T-helper 2 cell treated with Interferon-gamma antibody and Interleukin-4, amounts not matched to agents 5 μg/mL and 100 μg/mL, for 36 hours (primary cell): ENCODE measurements at regions not wholly inside any gene's neighbourhood (a gene's known extent, or its start where the extent isn't known, plus 50 kb on each side); places are given as distances from the start of the nearest gene placed in this dataset.

Source experiments
- DNase-seq: peaks from one replicate; pipeline ENCODE4 v3.0.0; 2021; ENCODE audit warnings: low spot score
- H3K27ac Mint-ChIP-seq: one replicate; pipeline ENCODE4 v1.8.0; 2021; ENCODE audit warnings: mild to moderate bottlenecking, mixed read lengths
- H3K27me3 Mint-ChIP-seq: one replicate; pipeline ENCODE4 v1.8.0; 2021; ENCODE audit warnings: low read depth, mixed read lengths
- H3K36me3 Mint-ChIP-seq: one replicate; pipeline ENCODE4 v1.8.0; 2021; ENCODE audit warnings: low read depth, mixed read lengths
- H3K4me1 Mint-ChIP-seq: one replicate; pipeline ENCODE4 v1.8.0; 2021; ENCODE audit warnings: low read depth, mixed read lengths
- H3K4me3 Mint-ChIP-seq: one replicate; pipeline ENCODE4 v1.8.0; 2022; ENCODE audit warnings: mild to moderate bottlenecking, moderate library complexity, mixed read lengths
- H3K9me3 Mint-ChIP-seq: one replicate; pipeline ENCODE4 v1.8.0; 2021; ENCODE audit warnings: mixed read lengths

DNA sequence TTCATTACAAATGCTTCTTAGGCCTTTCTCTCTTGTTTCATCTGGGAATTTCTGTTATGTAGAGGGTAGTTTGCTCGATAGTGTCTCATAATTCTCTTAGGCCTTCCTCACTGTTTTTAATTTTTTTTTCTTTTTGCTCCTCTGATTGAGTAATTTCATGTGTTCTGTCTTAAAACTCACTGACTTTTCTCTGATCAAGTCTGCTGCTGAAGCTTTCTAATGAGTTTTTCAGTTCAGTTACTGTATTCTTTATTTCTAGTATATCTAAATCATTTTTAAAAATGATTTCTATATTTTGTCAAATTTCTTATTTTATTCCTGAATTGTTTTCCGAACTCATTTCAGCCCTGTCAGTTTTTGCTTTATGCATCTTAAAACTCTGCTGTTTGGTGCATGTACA, 228.0 kb downstream of the MID1IP1 start:
- H3K9me3 Mint-ChIP-seq = peaks cover 22% of the 10 kb centered on the region
- no peaks in the 10 kb centered on the region for H3K4me1 Mint-ChIP-seq
- H3K27ac Mint-ChIP-seq = no peak overlapping the region
- H3K4me3 Mint-ChIP-seq = no peak overlapping the region
- H3K36me3 Mint-ChIP-seq = no peaks in the 10 kb centered on the region
- no peak for DNase-seq
- H3K27me3 Mint-ChIP-seq = peaks cover 2% of the 10 kb centered on the region

DNA sequence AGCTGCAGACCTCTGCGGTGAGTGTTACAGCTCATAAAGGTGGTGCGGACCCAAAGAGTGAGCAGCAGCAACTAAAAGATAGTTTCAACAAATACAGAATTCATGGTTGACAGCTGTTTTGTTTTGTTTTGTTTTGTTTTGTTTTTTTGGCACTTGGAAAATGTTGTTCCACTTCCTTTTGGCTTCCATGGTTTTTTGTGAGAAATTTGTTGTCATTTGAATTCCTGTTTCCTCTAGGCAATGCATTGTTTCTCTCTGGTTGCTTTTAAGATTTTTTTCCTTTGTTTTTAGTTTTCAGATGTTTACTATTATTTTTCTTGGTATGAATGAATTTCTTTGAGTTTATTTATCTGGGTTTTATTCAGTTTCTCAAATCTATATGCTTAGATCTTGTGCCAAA, 229.4 kb downstream of the MID1IP1 start:
- Mint-ChIP-seq H3K4me3 (no peak overlapping the region), H3K27ac (no peak overlapping the region), H3K27me3 (no peaks in the 10 kb centered on the region), H3K4me1 (no peaks in the 10 kb centered on the region), H3K36me3 (no peaks in the 10 kb centered on the region), H3K9me3 (peaks cover 22% of the 10 kb centered on the region)
- DNase-seq = no peak

DNA sequence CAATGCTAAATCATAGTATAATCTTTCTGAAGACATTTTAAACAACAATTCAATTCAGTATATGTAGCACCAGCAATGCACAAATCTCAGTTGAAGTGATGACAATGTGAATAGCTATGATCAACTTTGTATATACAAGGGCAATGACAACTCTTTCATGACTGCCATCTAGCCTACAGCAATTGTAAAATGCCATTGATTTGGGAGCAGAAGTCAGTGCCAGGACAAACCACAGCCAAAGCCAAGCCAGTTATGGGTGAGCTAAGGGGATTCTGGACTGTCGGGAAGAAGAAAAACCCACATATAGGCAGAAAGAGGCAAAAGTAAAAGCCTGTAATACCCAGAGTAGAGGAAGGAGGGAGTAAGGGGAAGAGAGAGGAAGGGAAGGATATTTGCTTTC, 238.6 kb downstream of the MID1IP1 start:
- no peaks in the 10 kb centered on the region for H3K4me1 Mint-ChIP-seq
- no peaks in the 10 kb centered on the region for H3K36me3 Mint-ChIP-seq
- H3K27me3 Mint-ChIP-seq = peaks cover 2% of the 10 kb centered on the region
- no peak overlapping the region for H3K4me3 Mint-ChIP-seq
- no peak for DNase-seq
- no peaks in the 10 kb centered on the region for H3K9me3 Mint-ChIP-seq
- H3K27ac Mint-ChIP-seq = no peak overlapping the region

DNA sequence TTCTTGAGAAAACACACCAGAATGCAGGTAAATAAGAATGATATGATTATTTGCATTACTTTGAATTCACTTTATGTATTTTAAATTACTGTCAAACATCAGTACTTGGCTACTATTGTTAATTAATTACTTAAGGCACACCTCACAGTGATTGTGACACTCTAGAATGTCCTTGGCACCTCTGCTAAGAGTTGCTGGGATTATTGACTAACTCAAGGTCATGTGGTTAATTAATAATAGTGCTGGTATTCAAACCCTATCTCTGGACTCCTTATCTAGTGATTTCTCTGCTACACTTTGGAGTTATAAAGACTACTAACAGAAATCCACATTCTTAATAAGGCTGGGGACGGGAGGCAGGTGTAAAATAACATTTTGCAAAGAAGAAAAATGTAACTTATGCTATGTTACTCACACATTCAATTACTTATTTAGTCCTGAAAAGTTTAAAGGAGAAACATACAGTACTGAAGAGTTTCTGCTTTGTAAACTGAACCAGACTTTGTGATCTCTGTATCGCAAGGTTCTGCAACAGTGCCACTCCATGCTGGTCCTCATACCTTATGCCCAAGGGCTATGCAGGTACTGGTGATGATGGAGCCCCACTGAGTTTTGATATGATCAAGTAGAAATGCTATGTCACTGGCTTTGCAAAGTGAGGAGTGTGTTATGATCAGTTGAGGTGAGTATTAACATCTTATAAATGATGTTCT, 242.7 kb downstream of the MID1IP1 start:
- Mint-ChIP-seq H3K4me1 (no peaks in the 10 kb centered on the region), H3K27ac (no peak overlapping the region), H3K9me3 (no peaks in the 10 kb centered on the region), H3K27me3 (peaks cover 2% of the 10 kb centered on the region), H3K4me3 (no peak overlapping the region), H3K36me3 (no peaks in the 10 kb centered on the region)
- no peak for DNase-seq

DNA sequence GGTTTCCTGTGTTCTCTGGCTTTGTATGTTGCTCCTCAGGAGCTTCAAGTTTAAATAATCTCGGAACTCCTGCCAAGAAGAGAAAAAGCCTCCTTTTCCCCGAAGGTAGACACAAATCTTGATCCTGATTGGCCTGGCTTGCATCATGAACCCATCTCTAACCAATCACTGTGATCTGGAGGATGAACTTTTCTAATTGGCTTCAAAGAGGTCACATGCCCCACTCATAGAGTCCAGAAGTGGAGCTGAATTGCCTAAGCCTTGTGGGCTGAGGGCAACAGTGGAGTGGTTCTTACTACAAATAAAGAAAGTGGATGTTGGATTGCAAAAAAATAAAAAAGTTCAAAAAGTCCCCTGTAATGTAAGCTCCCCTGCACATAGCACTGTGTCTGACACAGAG, 245.9 kb downstream of the MID1IP1 start:
- Mint-ChIP-seq H3K27me3 (peaks cover 2% of the 10 kb centered on the region), H3K4me3 (no peak overlapping the region), H3K36me3 (no peaks in the 10 kb centered on the region), H3K4me1 (no peaks in the 10 kb centered on the region), H3K9me3 (no peaks in the 10 kb centered on the region), H3K27ac (no peak overlapping the region)
- no peak for DNase-seq

DNA sequence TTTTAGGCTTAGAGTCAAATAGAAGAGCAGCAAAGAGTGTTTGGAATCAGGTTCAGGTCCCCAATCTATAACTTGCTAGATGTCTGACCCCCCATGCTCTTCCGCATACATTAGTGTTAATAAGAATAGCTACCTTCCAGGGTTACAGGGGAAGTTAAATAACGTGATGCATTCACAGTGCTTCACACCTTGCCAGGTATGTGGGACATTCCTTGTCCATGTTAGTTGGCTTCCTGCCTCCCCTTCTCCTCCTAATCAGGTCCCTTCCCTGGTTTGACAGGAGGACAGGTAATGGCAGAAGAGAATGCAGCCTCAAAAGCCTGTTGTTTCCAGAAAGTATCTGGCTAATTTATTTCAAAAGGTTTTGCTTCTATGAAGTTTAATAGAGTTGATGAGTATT, 248.7 kb downstream of the MID1IP1 start:
- no peak for DNase-seq
- Mint-ChIP-seq H3K27ac (no peak overlapping the region), H3K27me3 (peaks cover 4% of the 10 kb centered on the region), H3K36me3 (no peaks in the 10 kb centered on the region), H3K9me3 (no peaks in the 10 kb centered on the region), H3K4me3 (no peak overlapping the region), H3K4me1 (no peaks in the 10 kb centered on the region)

DNA sequence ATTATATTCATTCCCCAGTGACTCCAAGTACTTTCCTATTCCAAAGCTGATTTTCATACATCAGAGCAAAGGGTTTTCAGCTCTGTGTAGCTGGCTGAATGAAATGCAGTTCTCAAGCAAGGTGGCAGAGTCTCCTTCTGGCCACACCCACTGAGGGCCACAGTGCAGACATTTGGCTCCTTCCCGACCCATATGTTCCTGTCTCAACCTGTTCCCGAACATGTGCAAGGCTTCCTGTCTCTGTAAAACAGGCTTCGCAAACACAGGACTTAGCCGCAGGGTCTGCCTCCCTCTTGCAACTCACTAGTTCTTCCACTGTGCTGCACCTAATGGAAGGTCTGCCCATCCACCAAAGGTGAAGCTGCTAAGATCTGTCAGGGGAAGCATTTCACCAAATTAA, 249.2 kb downstream of the MID1IP1 start:
- Mint-ChIP-seq H3K27me3 (peaks cover 4% of the 10 kb centered on the region), H3K4me3 (no peak overlapping the region), H3K9me3 (no peaks in the 10 kb centered on the region), H3K4me1 (no peaks in the 10 kb centered on the region), H3K27ac (no peak overlapping the region), H3K36me3 (no peaks in the 10 kb centered on the region)
- no peak for DNase-seq

DNA sequence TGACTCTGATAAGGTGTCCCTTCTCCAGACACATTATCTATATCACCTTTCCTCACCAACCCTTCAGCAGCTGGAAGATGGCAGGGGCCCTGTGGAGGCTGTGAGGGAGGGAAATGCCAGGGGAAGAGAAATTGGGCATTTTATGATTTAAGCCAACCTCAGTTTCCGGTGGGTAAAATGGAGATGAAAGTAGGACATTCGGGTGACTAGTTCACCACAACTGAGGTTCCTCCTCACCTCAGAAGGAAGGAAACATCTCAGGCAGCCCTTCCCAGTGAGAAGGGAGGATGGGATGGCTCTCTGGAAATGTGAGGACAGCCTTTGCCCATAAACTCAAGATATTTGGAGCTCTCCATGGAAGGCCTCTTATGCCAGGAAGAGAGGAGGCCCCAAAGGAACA, 251.5 kb downstream of the MID1IP1 start:
- peaks cover 4% of the 10 kb centered on the region for H3K27me3 Mint-ChIP-seq
- H3K27ac Mint-ChIP-seq = no peak overlapping the region
- H3K4me3 Mint-ChIP-seq = no peak overlapping the region

DNA sequence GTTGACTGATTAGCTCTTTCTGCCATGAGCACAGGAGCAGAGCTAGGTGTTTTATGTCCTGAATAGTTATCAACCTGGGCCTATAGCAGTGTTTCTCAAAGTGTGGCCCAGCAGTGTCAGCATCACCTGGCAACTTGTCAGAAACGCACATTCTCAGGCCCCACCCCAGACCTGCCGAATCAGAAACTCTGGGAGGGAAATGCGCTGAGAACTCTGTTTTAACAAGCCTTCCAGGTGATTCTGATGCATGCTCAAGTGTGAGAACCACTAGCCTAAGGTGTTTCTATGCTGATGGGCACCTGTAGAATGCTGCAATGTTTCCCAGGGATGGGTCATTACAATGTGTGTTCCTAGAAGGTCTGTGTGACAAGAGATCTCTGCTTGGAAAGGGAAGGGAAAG, 257.5 kb downstream of the MID1IP1 start:
- peaks cover 3% of the 10 kb centered on the region for H3K27me3 Mint-ChIP-seq
- H3K9me3 Mint-ChIP-seq = peaks cover 9% of the 10 kb centered on the region
- H3K27ac Mint-ChIP-seq = no peak overlapping the region
- DNase-seq = no peak
- no peak overlapping the region for H3K4me3 Mint-ChIP-seq
- no peaks in the 10 kb centered on the region for H3K4me1 Mint-ChIP-seq
- no peaks in the 10 kb centered on the region for H3K36me3 Mint-ChIP-seq

More for the DNA sequence above, 251.5 kb downstream of the MID1IP1 start:
- Mint-ChIP-seq H3K4me1 (no peaks in the 10 kb centered on the region), H3K36me3 (no peaks in the 10 kb centered on the region), H3K9me3 (no peaks in the 10 kb centered on the region)
- DNase-seq = no peak

DNA sequence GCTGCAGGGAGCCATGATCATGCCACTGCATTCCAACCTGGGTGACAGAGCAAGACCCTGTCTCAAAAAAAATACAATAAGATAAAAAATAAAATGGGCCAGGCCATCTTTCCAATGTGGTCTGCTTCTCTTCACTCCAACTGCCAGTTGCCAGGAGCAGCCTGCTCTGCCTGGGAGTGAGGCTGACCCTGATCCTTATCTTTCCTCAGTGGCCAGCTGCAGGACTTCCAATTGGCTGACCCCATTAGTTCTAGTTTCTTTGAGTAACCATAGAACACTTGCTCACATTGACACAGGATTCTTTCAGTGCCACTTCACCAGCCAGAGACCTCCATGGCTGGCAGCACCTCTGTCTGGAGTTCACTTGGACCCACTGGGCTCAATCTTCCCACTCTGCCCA, 258.6 kb downstream of the MID1IP1 start:
- no peaks in the 10 kb centered on the region for H3K4me1 Mint-ChIP-seq
- H3K4me3 Mint-ChIP-seq = no peak overlapping the region
- no peaks in the 10 kb centered on the region for H3K27me3 Mint-ChIP-seq
- DNase-seq = no peak
- H3K9me3 Mint-ChIP-seq = peaks cover 9% of the 10 kb centered on the region
- H3K27ac Mint-ChIP-seq = no peak overlapping the region
- no peaks in the 10 kb centered on the region for H3K36me3 Mint-ChIP-seq

DNA sequence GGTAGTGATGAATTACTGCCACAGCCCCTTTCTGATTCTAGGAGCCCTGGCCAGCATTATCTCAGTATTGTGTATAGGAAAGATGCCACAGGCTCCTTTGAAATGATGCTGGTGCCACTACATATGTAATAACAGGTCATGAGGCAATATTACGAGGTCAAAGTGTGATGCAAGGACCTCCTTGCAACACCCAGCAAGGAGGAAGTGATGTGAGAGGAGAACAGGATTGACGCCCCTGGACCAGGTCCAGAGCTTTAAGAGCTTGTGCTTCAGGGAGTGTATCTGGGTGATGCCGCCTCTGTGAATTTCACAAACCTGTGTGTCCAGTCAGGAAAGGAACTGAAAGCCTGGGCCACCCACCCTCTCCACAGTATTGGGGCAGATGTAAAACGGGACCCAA, 261.8 kb downstream of the MID1IP1 start:
- no peak overlapping the region for H3K4me3 Mint-ChIP-seq
- H3K27me3 Mint-ChIP-seq = no peaks in the 10 kb centered on the region
- DNase-seq = no peak
- H3K9me3 Mint-ChIP-seq = peaks cover 9% of the 10 kb centered on the region
- H3K36me3 Mint-ChIP-seq = no peaks in the 10 kb centered on the region
- no peak overlapping the region for H3K27ac Mint-ChIP-seq
- no peaks in the 10 kb centered on the region for H3K4me1 Mint-ChIP-seq

DNA sequence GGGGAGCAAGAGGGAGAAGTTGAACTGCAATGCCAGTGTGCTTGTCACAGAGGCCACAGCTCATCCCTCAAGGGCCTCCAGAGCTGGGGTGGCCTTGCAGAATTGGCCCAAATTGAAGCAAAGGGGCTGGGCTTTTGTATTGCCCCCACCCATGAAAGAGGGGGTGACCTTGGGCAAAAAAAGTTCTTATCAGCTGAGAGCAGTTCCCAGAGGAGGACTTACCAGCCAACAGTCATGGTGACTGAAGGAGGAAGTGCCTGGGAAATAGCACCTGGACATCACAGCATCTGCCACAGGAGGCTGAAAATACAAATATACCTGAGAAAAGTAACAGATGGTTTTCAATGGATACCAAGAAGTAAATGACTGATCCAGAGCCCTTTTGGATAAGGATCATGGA, 262.4 kb downstream of the MID1IP1 start:
- DNase-seq = no peak
- H3K36me3 Mint-ChIP-seq = no peaks in the 10 kb centered on the region
- peaks cover 9% of the 10 kb centered on the region for H3K9me3 Mint-ChIP-seq
- no peak overlapping the region for H3K27ac Mint-ChIP-seq
- no peaks in the 10 kb centered on the region for H3K4me1 Mint-ChIP-seq
- H3K4me3 Mint-ChIP-seq = no peak overlapping the region
- H3K27me3 Mint-ChIP-seq = no peaks in the 10 kb centered on the region

DNA sequence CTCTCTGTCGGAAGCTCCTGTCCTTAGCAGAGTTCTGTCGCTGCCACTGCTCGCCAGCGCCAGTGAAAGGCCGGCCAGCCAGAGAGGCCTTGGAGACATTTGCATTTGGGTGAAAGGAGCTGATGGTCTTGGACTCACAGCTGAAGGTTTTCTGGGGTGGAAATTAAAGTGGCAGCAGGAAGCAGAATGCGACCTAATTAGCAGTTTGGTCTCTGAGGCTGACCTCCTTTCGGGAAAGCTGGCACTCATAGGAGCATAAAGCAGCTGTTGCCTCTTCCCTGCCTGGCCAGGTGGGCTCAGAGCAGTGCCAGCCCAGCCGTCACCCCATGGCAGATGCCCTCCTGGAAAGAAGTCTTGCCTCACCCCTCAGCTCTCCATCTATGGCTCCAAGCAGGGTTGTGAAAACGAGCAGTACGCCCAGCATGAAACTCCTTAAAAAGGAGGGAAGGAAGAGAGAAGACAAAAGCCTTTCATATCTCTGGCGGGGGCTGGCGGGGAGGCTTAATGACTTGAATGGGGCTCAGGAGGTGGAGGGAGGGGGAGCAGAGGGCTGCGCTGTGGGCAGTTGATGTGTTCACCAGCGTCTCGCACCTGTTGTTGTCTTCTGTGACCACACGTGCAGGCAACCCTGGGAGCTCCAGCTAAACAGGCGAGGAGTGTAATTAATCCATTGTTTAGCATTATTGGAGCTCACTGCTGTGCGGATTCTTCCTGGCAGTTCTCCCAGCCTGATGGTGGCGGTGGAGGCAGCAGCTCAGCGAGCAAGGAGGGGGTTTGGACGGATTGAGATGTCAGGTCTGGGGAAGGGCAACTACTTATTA, 264.0 kb downstream of the MID1IP1 start:
- no peaks in the 10 kb centered on the region for H3K4me1 Mint-ChIP-seq
- H3K9me3 Mint-ChIP-seq = peaks cover 9% of the 10 kb centered on the region
- no peaks in the 10 kb centered on the region for H3K36me3 Mint-ChIP-seq
- H3K4me3 Mint-ChIP-seq = no peak overlapping the region
- no peak for DNase-seq
- no peaks in the 10 kb centered on the region for H3K27me3 Mint-ChIP-seq
- no peak overlapping the region for H3K27ac Mint-ChIP-seq

DNA sequence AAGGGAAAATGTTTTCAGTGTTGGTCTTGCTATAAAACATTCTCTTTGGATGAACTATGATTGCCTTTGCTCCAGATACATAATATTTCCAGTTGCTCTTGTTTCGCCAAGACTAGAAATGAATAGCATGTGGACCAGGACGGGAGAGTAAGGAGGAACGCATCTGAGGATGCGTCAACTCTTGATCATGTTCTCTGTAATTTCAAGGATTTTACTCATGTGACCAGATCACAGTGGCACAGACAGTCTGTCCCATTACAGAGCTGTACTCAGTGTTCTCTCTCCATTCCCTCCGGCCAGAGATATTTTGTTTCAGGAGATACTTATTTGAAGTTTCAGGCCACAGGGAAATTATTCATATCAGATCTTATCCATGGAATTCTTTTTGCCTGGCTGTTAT, 266.6 kb downstream of the MID1IP1 start:
- DNase-seq = no peak
- Mint-ChIP-seq H3K27me3 (no peaks in the 10 kb centered on the region), H3K36me3 (no peaks in the 10 kb centered on the region), H3K27ac (no peak overlapping the region), H3K4me3 (no peak overlapping the region), H3K9me3 (no peaks in the 10 kb centered on the region), H3K4me1 (no peaks in the 10 kb centered on the region)
